ENCODE measurements at regions not wholly inside any gene's neighbourhood (a gene's known extent, or its start where the extent isn't known, plus 50 kb on each side); places are given as distances from the start of the nearest gene placed in this dataset.

DNA sequence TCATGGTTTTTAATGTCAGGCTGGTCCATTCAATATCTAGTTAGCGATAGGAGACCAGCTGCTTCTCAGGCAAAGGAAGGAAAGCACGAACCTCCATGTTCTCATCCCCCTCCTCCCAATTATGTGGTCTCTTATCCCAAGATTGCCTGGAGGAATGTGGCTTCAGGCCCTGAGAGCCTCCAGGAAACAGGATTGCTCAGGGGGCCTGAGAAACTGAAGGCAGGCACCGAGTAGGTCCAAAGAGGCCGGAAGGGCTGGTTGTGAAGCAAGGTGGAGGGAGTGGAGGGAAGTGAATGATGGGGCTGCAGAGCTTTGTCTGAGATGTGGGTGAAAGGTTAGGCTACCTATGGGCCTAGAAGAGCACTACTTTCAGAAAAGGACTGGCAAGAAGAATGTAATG lies 188.2 kb upstream of the DDHD1 start:
- no peak overlapping the region for H3K27ac ChIP-seq (ENCODE audit: low read depth in 1 of 2, low read length in 2 of 2)
- no peak overlapping the region for H3K4me3 ChIP-seq (replicated peaks in 1 of 3; ENCODE audit: low read depth in 2 of 3, low read length in 3 of 3)
- peaks cover 0 to 2% (median 0%) of the 10 kb centered on the region in 7 donors for H3K9me3 Mint-ChIP-seq
- no peaks in the 10 kb centered on the region for H3K4me1 Mint-ChIP-seq
- 84% methylated on average over 2 of the region's 4 CpGs for WGBS (ENCODE audit: insufficient coverage)
- H3K4me2 ChIP-seq (replicated peaks; ENCODE audit: extremely low read depth, low read length, poor library complexity, severe bottlenecking) = no peak overlapping the region
- H4K20me1 ChIP-seq (ENCODE audit: insufficient read depth, low read length) = no peaks in the 10 kb centered on the region
- no peak overlapping the region for H3K27ac Mint-ChIP-seq
- no peak overlapping the region for H3K4me3 Mint-ChIP-seq
- intact Hi-C loops (cut with micrococcal nuclease) = no loop called here
- no peaks in the 10 kb centered on the region for H3K79me2 ChIP-seq (ENCODE audit: insufficient read depth, low read length)
- H3K9ac ChIP-seq (ENCODE audit: insufficient read depth, low read length, poor library complexity, severe bottlenecking) = no peak overlapping the region
- DNase-seq = no peak
- no peaks in the 10 kb centered on the region for H3K4me1 ChIP-seq (ENCODE audit: control insufficient read depth in 1 of 2, insufficient read depth in 2 of 2, low read length in 2 of 2)
- H3K36me3 ChIP-seq (replicated peaks in 1 of 2; ENCODE audit: control insufficient read depth in 1 of 2, insufficient read depth in 2 of 2, low read length in 2 of 2) = no peaks in the 10 kb centered on the region
- TF ChIP-seq, protein P1, sequence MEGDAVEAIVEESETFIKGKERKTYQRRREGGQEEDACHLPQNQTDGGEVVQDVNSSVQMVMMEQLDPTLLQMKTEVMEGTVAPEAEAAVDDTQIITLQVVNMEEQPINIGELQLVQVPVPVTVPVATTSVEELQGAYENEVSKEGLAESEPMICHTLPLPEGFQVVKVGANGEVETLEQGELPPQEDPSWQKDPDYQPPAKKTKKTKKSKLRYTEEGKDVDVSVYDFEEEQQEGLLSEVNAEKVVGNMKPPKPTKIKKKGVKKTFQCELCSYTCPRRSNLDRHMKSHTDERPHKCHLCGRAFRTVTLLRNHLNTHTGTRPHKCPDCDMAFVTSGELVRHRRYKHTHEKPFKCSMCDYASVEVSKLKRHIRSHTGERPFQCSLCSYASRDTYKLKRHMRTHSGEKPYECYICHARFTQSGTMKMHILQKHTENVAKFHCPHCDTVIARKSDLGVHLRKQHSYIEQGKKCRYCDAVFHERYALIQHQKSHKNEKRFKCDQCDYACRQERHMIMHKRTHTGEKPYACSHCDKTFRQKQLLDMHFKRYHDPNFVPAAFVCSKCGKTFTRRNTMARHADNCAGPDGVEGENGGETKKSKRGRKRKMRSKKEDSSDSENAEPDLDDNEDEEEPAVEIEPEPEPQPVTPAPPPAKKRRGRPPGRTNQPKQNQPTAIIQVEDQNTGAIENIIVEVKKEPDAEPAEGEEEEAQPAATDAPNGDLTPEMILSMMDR (IDR thresholded peaks at IDR 0.05) = no peak
- H3K27me3 Mint-ChIP-seq (ENCODE audit: low read depth in 3 of 3) = no peaks in the 10 kb centered on the region
- no peak overlapping the region for H2AFZ ChIP-seq (ENCODE audit: insufficient read depth, low read depth, low read length, poor library complexity, severe bottlenecking)
- no peaks in the 10 kb centered on the region for H3K9me3 ChIP-seq (replicated peaks in 1 of 2; ENCODE audit: control insufficient read depth in 1 of 2, insufficient read depth in 1 of 2, low read length in 2 of 2)
- H3K27me3 ChIP-seq (ENCODE audit: control insufficient read depth in 2 of 2, insufficient read depth in 2 of 2, low read length in 2 of 2) = no peaks in the 10 kb centered on the region
- H3K36me3 Mint-ChIP-seq = no peaks in the 10 kb centered on the region

DNA sequence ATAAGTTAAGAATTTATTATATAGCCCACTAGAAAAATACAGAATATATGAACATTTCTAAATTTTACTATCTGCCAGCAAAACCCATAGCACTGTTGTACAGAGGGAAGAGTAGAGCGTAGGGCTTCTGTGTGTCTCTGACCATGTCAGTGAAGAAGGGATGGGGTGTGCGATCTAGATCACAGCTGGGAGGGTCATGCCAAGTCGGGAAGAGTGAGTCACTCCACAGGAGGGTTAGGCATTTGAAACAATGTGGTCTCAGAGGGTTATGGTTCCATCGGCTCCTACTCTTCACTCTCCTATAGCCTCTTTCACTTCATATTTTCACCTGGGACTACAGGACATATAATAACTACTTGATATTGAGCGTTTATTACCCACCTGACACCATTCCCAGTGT lies 185.1 kb upstream of the DDHD1 start:
- DNase-seq = no peak
- 93% methylated on average over 2 of the region's 5 CpGs for WGBS (ENCODE audit: insufficient coverage)
- Mint-ChIP-seq H3K27ac (no peak overlapping the region), H3K9me3 (peaks cover 0 to 4% (median 2%) of the 10 kb centered on the region in 7 donors), H3K4me1 (no peaks in the 10 kb centered on the region), H3K27me3 (ENCODE audit: low read depth in 3 of 3) (peaks cover 0 to 1% (median 0%) of the 10 kb centered on the region in 3 donors), H3K4me3 (no peak overlapping the region), H3K36me3 (no peaks in the 10 kb centered on the region)
- H2AFZ ChIP-seq (ENCODE audit: insufficient read depth, low read depth, low read length, poor library complexity, severe bottlenecking) = no peak overlapping the region
- no peak overlapping the region for H3K9ac ChIP-seq (ENCODE audit: insufficient read depth, low read length, poor library complexity, severe bottlenecking)
- H3K27me3 ChIP-seq (ENCODE audit: control insufficient read depth in 2 of 2, insufficient read depth in 2 of 2, low read length in 2 of 2) = no peaks in the 10 kb centered on the region
- no peaks in the 10 kb centered on the region for H3K36me3 ChIP-seq (replicated peaks in 1 of 2; ENCODE audit: control insufficient read depth in 1 of 2, insufficient read depth in 2 of 2, low read length in 2 of 2)
- no peak overlapping the region for H3K4me3 ChIP-seq (replicated peaks in 1 of 3; ENCODE audit: low read depth in 2 of 3, low read length in 3 of 3)
- H3K4me1 ChIP-seq (ENCODE audit: control insufficient read depth in 1 of 2, insufficient read depth in 2 of 2, low read length in 2 of 2) = no peaks in the 10 kb centered on the region
- intact Hi-C loops (cut with micrococcal nuclease) = no loop called here
- TF ChIP-seq, protein P1 (IDR thresholded peaks at IDR 0.05) = no peak
- H3K79me2 ChIP-seq (ENCODE audit: insufficient read depth, low read length) = no peaks in the 10 kb centered on the region
- no peaks in the 10 kb centered on the region for H4K20me1 ChIP-seq (ENCODE audit: insufficient read depth, low read length)
- no peak overlapping the region for H3K27ac ChIP-seq (ENCODE audit: low read depth in 1 of 2, low read length in 2 of 2)
- H3K9me3 ChIP-seq (replicated peaks in 1 of 2; ENCODE audit: control insufficient read depth in 1 of 2, insufficient read depth in 1 of 2, low read length in 2 of 2) = no peaks in the 10 kb centered on the region
- no peak overlapping the region for H3K4me2 ChIP-seq (replicated peaks; ENCODE audit: extremely low read depth, low read length, poor library complexity, severe bottlenecking)

Measured in CD14-positive monocyte (primary cell).